Chondrocyte (in vitro differentiated cells): ENCODE measurements at regions not wholly inside any gene's neighbourhood (a gene's known extent, or its start where the extent isn't known, plus 50 kb on each side); places are given as distances from the start of the nearest gene placed in this dataset.

ENCODE experiments used
- DNase-seq: peaks from one replicate; pipeline ENCODE4 v3.0.0; 2021; ENCODE audit warnings: mixed read lengths, low spot score
- H3K27ac Mint-ChIP-seq: one replicate; pipeline ENCODE4 v1.8.0; 2021; ENCODE audit warnings: mild to moderate bottlenecking, moderate library complexity, mixed read lengths; ENCODE audit not compliant: unreplicated experiment
- H3K27me3 Mint-ChIP-seq: 2 replicates; pipeline ENCODE4 v1.8.0; 2021; ENCODE audit warnings: low read depth, mixed read lengths
- H3K36me3 Mint-ChIP-seq: 2 replicates; pipeline ENCODE4 v1.8.0; 2021; ENCODE audit warnings: low read depth, mixed read lengths
- H3K4me1 Mint-ChIP-seq: 2 replicates; pipeline ENCODE4 v1.8.0; 2021; ENCODE audit warnings: low read depth, mild to moderate bottlenecking, mixed read lengths
- H3K4me3 Mint-ChIP-seq: one replicate; pipeline ENCODE4 v1.8.0; 2021; ENCODE audit warnings: mild to moderate bottlenecking, moderate library complexity, mixed read lengths; ENCODE audit not compliant: unreplicated experiment
- H3K9me3 Mint-ChIP-seq: 2 replicates; pipeline ENCODE4 v1.8.0; 2021; ENCODE audit warnings: low read depth, mixed read lengths
- CTCF ChIP-seq: fragments of 200-600 bp; sonication (generic); IDR thresholded peaks from 2 replicates; pipeline ENCODE4 v1.5.0; 2021; ENCODE audit warnings: antibody characterized with exemption, mild to moderate bottlenecking, moderate library complexity

GRCh38 chr3:158961471-158961870 is 159.6 kb downstream of the MFSD1 start:
- no peak for DNase-seq
- no peak overlapping the region for H3K27ac Mint-ChIP-seq

GRCh38 chr3:158961911-158962310 is 160.1 kb downstream of the MFSD1 start:
- no peak for DNase-seq
- Mint-ChIP-seq H3K4me1 (no peaks in the 10 kb centered on the region), H3K9me3 (no peaks in the 10 kb centered on the region), H3K36me3 (no peaks in the 10 kb centered on the region), H3K4me3 (no peak overlapping the region), H3K27me3 (peaks cover 12% of the 10 kb centered on the region), H3K27ac (no peak overlapping the region)
- no peak for TF ChIP-seq CTCF

More at GRCh38 chr3:158961471-158961870, 159.6 kb downstream of the MFSD1 start:
- Mint-ChIP-seq H3K27me3 (peaks cover 12% of the 10 kb centered on the region), H3K9me3 (no peaks in the 10 kb centered on the region), H3K4me3 (no peak overlapping the region), H3K36me3 (no peaks in the 10 kb centered on the region), H3K4me1 (no peaks in the 10 kb centered on the region)
- TF ChIP-seq CTCF = no peak

GRCh38 chr3:158970006-158970405 is 168.2 kb downstream of the MFSD1 start:
- H3K4me3 Mint-ChIP-seq = no peak overlapping the region
- no peaks in the 10 kb centered on the region for H3K4me1 Mint-ChIP-seq
- TF ChIP-seq CTCF = no peak
- H3K36me3 Mint-ChIP-seq = no peaks in the 10 kb centered on the region
- H3K27ac Mint-ChIP-seq = no peak overlapping the region
- H3K27me3 Mint-ChIP-seq = peaks cover 21% of the 10 kb centered on the region
- H3K9me3 Mint-ChIP-seq = no peaks in the 10 kb centered on the region
- DNase-seq = no peak

- no peaks in the 10 kb centered on the region for H3K4me1 Mint-ChIP-seq
- no peaks in the 10 kb centered on the region for H3K36me3 Mint-ChIP-seq
- H3K27ac Mint-ChIP-seq = no peak overlapping the region
- TF ChIP-seq CTCF = no peak
- DNase-seq = no peak
- H3K9me3 Mint-ChIP-seq = no peaks in the 10 kb centered on the region
- H3K27me3 Mint-ChIP-seq = peaks cover 16% of the 10 kb centered on the region
- H3K4me3 Mint-ChIP-seq = no peak overlapping the region
Measured at GRCh38 chr3:158974904-158975303, 173.1 kb downstream of the MFSD1 start.

GRCh38 chr3:158976966-158977365 is 175.1 kb downstream of the MFSD1 start:
- Mint-ChIP-seq H3K36me3 (no peaks in the 10 kb centered on the region), H3K27ac (no peak overlapping the region)

More at GRCh38 chr3:158976966-158977365, 175.1 kb downstream of the MFSD1 start:
- Mint-ChIP-seq H3K4me1 (no peaks in the 10 kb centered on the region), H3K27me3 (peaks cover 10% of the 10 kb centered on the region), H3K4me3 (no peak overlapping the region), H3K9me3 (peaks cover 4% of the 10 kb centered on the region)
- DNase-seq = no peak
- TF ChIP-seq CTCF = no peak
